ENCODE measurements at regions not wholly inside any gene's neighbourhood (a gene's known extent, or its start where the extent isn't known, plus 50 kb on each side); places are given as distances from the start of the nearest gene placed in this dataset.

- H3K4me3 ChIP-seq = no peak overlapping the region
- no peak overlapping the region for H3K27ac ChIP-seq
- TF ChIP-seq CTCF (IDR thresholded peaks at IDR 0.05) = no peak
- H3K4me1 ChIP-seq = peaks cover 12% of the 10 kb centered on the region
- intact Hi-C loops (cut with DNase I) = loop anchor here in 1 of 2 donors (5.0 to 10.0 kb wide), 2 partner anchors 177 to 225 kb away; partner anchors contain the start of gene GALNT2
- no peaks in the 10 kb centered on the region for H3K9me3 ChIP-seq
- DNase-seq = no peak
- H3K27me3 ChIP-seq (ENCODE audit: insufficient read depth in 3 of 3, low read length in 2 of 3) = no peaks in the 10 kb centered on the region
- H3K36me3 ChIP-seq (ENCODE audit: insufficient read depth in 1 of 2, low read depth in 1 of 2) = no peaks in the 10 kb centered on the region
- ATAC-seq = no peak
- 61 to 73% (median 65%) methylated on average over 3 of the region's 3 CpGs for WGBS, 3 donors
Observed at GRCh38 chr1:229839800-229840199, 213.8 kb downstream of the URB2 start.

GRCh38 chr1:229841230-229841629 lies 215.2 kb downstream of the URB2 start:
- intact Hi-C loops (cut with DNase I) = loop anchor here in 1 of 2 donors (5.0 to 10.0 kb wide), 2 partner anchors 179 to 224 kb away; partner anchors contain the start of gene GALNT2
- no peak for TF ChIP-seq CTCF (IDR thresholded peaks at IDR 0.05)
- Histone ChIP-seq H3K4me1 (peaks cover 20% of the 10 kb centered on the region), H3K9me3 (no peaks in the 10 kb centered on the region), H3K27ac (peak overlapping the region; percentile 28), H3K36me3 (ENCODE audit: insufficient read depth in 1 of 2, low read depth in 1 of 2) (no peaks in the 10 kb centered on the region), H3K27me3 (ENCODE audit: insufficient read depth in 3 of 3, low read length in 2 of 3) (no peaks in the 10 kb centered on the region), H3K4me3 (no peak overlapping the region)
- ATAC-seq = peak in 1 of 4 donors; percentile 16
- DNase-seq = no peak
- WGBS, 3 donors = 40 to 66% (median 42%) methylated on average over 5 of the region's 5 CpGs

- no peaks in the 10 kb centered on the region for H3K36me3 ChIP-seq (ENCODE audit: insufficient read depth in 1 of 2, low read depth in 1 of 2)
- H3K9me3 ChIP-seq = no peaks in the 10 kb centered on the region
- no peak overlapping the region for H3K4me3 ChIP-seq
- peaks cover 20% of the 10 kb centered on the region for H3K4me1 ChIP-seq
- ATAC-seq (no peak), DNase-seq (no peak)
- H3K27me3 ChIP-seq (ENCODE audit: insufficient read depth in 3 of 3, low read length in 2 of 3) = no peaks in the 10 kb centered on the region
- TF ChIP-seq CTCF (IDR thresholded peaks at IDR 0.05) = no peak
- intact Hi-C loops (cut with DNase I) = loop anchor here in 1 of 2 donors (5.0 to 10.0 kb wide), 2 partner anchors 180 to 222 kb away; partner anchors contain the start of gene GALNT2
- WGBS, 3 donors = 94 to 95% (median 95%) methylated on average over 10 of the region's 10 CpGs
- H3K27ac ChIP-seq = peak overlapping the region; percentile 89
Observed at GRCh38 chr1:229842302-229843255, 216.5 kb downstream of the URB2 start.

- Histone ChIP-seq H3K27ac (peak overlapping the region; percentile 89), H3K4me3 (no peak overlapping the region), H3K9me3 (no peaks in the 10 kb centered on the region), H3K4me1 (peaks cover 20% of the 10 kb centered on the region), H3K36me3 (ENCODE audit: insufficient read depth in 1 of 2, low read depth in 1 of 2) (no peaks in the 10 kb centered on the region), H3K27me3 (ENCODE audit: insufficient read depth in 3 of 3, low read length in 2 of 3) (no peaks in the 10 kb centered on the region)
- ATAC-seq = peak; percentile 96
- TF ChIP-seq CTCF (IDR thresholded peaks at IDR 0.05) = peak; percentile 54
- WGBS, 3 donors = 37 to 42% (median 39%) methylated on average over 3 of the region's 3 CpGs
- DNase-seq = peak; percentile 61 to 85
- intact Hi-C loops (cut with DNase I) = loop anchor here (1.0 to 10.0 kb wide), 5 partner anchors 21 to 225 kb away; partner anchors contain the start of gene GALNT2 (in 1 of the 2)
Observed at GRCh38 chr1:229843627-229844238, 217.7 kb downstream of the URB2 start.
